GM18517 (cell line): ENCODE measurements at regions not wholly inside any gene's neighbourhood (a gene's known extent, or its start where the extent isn't known, plus 50 kb on each side); places are given as distances from the start of the nearest gene placed in this dataset.
"Not testable (repeated sequence)": the region's sequence is repeated elsewhere in the genome, so short reads cannot be mapped to it uniquely, and the experiment has no call there.

Experiments used
- ATAC-seq: cut with Tn5 transposase; IDR thresholded peaks from one replicate; pipeline ENCODE4 v1.9.1; 2021; ENCODE audit warnings: mild to moderate bottlenecking, moderate library complexity; ENCODE audit not compliant: unreplicated experiment

DNA sequence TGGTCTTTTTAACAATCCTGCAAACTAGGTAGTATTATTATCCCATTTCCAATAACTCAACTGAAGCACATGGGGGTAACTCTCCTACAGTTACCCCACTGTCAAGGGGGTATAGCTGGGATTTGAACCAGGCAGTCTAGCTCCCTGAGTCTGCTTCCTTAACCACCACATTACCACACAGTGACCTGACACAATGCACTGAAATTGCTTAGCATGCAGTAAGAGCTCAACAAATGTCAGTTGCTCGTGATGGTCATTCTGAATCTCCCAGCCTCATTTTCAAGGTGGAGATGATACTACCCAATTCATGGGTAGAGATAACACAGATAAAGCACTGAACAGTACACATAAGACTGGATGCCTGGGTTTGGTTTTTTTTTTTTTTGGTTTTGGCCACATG lies 193.2 kb upstream of the MYLIP start:
- no peak for ATAC-seq

DNA sequence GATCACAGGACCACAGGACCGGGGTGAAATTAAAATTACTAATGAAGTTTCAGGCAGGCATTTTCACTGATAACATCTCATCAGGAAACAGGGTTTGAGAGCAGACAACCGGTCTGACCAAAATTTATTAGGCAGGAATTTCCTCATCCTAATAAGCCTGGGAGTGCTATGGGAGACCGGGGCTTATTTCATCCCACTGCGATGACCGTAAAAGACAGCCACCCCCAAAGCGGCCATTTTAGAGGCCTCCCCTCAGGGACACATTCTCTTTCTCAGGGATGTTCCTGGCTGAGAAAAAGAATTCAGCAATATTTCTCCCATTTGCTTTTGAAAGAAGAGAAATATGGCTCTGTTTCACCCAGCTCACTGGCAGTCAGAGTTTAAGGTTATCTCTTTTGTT lies 197.2 kb upstream of the MYLIP start:
- not testable (repeated sequence) for ATAC-seq

DNA sequence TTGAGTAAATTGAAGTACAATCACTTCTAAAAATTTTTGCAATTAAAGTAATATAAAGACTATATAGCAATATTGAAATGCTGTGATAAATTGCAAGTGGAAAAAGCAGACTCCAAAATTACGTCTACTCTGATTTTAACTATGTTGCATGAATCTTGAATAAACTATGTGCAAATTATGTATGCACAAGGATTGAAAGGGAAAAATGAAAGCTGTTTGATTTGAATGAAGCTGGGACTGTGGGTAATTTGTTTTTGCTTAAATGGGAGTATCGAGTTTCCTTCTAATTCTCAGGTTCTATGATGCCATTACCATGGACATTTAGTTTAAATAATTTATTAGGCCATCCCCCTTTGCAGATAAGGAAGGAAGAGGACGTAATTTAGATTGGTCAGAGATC lies 198.7 kb upstream of the MYLIP start:
- ATAC-seq, result no peak

DNA sequence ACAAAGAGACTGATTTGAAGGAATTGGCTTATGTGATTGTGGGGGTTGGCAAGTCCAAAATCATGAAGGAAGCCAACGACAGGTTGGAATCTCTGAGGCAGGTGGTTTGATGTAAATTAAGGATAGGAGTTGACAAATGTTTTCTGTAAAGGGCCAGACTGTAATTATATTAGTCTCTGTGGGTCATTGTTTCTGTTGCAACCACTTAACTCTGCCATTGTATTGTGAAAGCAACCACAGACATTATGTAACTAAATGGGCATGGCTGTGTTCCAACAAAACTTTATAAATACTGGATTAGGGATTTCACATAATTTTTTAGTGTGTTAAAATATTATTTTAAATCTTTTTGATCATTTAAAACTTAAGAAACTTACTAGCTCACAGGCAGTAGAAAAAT lies 199.2 kb upstream of the MYLIP start:
- ATAC-seq, result no peak

DNA sequence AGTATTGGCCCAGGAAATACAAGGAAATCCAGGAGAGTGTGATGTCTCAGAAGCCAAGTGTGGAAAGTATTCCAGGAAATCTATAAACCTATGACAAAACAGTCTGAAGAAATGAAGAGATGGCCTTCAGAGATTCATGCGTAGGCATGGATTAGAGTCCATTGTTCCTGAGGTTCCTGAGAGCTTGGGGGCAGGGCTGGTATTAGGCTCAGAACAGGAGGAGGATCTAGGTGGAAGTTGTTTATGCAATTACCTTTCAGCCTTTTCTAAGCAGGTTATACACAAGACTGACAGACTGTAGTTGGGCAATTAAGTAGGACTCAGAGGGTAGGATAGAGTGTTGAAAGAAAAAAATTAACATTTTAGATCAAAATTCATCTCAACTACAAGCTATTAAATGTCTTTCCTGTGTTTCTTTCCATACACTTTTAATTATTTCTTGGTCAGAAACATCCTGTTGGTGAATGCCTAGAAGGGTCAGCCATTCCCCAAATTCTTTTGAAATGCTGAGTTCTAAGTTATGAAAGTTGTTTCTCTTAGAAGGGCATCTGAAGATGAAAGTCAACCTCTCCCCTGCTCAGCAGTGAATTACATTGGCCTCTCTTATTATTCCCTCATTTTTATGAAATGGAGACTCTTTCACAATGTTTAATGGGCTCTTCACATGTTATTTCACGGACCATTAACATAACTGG lies 201.2 kb upstream of the MYLIP start:
- ATAC-seq, result no peak

DNA sequence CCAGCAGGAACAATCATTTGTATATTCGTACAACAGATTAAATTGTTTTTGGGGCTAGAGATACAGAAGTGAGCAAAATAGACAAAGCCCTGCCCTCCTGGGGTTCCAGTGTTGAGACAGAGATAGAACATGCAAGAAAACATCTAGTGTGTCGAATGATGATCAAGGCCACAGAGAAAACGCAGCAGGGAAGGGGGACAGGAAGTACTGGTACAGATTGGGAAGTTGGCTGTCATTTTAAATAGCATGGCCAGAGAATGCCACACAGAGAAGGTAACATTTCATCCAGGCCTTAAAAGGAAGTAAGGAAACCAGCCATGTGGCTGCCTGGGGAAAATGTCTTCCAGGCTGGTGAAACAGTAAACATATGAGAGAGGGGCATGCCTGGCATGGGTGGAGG lies 202.6 kb upstream of the MYLIP start:
- no peak for ATAC-seq

DNA sequence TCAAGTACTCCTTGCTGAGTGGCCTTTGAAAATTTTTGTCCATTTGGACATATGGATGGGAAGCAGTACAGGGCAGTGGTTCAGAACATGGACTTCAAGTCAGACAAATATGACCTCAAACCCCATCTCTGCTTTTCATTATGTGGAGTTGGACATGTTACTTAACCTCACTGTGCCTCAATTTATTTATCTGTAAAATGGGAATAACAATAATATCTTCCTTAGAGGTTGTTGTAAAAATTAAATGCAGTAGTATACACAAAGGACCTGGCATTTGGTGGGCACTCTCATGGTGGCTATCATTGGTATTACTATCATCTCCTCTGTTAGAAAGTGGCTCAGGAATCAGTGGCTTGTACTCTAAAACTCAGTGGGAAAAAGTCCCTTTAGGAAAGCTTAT lies 204.0 kb upstream of the MYLIP start:
- no peak for ATAC-seq

DNA sequence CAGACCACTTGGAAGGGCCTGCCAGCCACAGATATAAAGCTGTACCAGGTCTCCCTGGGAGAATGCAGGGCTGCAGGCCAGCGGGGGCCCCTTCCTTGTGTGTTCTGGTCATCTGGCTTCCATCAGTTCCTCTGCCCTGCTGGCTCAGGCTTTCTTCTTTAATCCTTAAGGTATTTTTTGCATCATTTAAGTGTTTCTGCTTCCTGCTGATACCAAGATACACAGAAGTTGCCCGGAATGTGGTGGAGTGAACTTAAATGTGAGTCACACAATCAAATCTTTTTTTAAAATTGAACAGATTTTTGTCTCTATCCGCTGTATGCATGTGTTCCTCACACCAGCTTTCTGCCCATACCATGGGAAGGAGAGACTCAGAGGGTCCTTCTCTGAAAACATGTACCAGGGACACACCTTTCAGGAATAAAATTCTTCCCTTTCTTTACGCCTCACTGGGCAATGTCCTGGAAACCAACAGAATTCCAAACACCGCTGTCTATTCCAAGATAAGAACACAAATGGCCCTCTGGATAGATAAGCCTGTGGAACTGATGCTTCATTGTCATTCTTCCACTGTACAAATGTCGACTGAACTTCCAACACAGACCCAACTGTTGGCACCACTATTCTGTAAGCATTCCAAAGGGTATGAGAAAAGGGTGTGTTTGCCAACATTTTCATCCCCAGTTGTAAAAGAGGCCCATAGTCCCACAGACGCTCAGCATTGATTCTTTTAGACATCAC lies 206.2 kb upstream of the MYLIP start:
- ATAC-seq, result no peak

DNA sequence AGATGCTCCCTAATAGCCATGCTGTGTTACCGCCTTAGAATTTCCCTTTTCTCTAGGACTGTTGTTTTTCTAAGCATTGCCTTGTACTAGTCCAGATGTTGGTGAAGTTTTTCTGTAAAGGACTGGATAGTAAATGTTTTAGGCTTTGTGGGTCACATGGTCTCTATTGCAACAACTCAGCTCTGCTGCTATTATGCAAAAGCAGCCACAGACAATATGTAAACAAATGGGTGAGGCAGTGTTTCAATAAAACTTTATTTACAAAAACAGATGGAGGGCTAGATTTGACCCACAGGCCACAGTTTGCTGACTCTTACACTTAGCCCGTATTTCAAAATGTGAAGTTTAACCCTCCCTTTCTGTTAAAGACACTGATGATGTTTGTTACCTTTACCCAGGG lies 207.6 kb upstream of the MYLIP start:
- ATAC-seq, result no peak

DNA sequence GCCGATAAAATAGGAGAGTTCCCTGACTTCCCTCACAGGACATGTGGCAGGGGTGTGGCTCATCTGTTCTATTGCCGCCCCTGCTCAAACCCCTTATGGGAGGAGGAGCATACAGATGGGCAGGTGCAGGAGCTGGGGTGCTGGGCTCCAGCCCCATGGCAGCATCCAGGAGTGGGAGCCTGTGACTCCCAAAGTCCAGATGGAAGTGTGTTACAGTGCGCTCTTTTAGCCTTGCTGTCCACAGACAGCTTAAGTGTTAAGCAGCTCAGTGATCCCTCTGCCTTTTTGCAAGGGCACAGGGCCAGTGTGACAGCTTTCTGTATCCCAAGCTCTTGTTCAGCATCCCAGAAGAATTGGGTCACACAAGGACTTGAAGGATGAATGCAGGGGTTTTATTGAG lies 212.3 kb upstream of the MYLIP start:
- no peak for ATAC-seq

DNA sequence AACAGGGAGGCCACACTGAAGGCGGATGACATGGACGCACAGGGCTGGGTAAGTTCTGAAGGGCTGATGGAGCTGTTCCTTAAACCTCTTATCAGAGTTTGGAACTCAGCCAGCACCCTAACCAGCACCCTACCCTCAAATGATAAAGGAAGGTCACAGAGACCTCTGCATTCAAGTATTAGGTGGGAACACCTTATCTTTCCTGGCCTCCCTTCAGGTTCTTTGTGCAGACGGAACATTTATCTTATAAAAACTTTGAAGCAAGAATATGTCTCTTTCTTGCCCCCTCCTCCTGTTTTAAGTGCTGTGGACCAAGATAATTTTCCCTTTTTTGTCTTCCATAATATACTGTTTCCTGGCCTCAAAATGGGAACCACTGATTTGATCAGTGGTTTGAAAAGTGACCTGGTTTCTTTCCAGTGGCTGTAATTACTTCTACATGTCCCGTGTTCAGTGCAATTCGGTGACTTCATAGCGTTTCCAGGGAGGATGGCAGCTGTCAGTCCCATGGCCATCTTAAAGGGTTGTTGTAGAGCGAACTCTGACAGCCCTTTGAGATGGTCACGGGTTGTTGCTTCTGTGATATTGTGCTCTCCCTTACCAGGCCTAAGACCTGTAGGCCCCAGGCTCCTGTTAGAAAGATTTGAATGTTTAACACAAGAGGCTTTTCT lies 213.2 kb upstream of the MYLIP start:
- no peak for ATAC-seq

DNA sequence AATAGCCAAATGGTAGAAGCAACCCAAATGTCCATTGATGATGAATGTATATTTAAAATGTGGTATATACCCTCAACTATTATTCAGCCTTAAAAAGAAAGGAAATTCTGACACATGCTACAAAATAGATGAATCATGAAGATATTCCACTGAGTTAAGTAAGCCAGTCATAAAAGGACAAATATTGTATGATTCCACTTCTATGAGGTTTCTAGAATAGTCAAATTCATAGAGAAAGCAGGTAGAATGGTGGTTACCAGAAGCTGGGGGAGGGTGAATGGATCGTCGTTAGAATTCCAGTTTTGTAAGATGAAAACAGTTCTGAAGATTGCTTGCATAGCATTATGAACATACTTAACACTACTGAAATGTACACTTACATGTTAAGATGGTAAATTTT lies 214.3 kb upstream of the MYLIP start:
- no peak for ATAC-seq

DNA sequence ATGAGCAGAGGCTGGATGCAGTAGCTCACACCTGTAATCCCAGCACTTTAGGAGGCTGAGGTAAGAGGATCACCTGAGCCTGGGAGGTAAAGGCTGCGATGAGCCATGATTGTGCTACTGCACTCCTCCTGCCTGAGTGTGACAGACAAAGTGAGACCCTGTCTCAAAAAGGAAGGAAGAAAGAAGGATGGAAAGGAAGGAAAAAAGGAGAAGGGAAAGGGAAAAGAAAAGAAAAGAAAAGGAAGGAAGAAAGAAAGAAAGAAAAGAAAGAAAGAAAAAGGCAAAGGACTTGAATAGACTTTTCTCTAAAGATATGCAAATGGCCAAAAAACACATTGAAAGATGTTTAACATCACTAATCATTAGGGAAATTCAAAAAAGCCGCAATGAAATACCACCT lies 215.3 kb upstream of the MYLIP start:
- ATAC-seq, result no peak

DNA sequence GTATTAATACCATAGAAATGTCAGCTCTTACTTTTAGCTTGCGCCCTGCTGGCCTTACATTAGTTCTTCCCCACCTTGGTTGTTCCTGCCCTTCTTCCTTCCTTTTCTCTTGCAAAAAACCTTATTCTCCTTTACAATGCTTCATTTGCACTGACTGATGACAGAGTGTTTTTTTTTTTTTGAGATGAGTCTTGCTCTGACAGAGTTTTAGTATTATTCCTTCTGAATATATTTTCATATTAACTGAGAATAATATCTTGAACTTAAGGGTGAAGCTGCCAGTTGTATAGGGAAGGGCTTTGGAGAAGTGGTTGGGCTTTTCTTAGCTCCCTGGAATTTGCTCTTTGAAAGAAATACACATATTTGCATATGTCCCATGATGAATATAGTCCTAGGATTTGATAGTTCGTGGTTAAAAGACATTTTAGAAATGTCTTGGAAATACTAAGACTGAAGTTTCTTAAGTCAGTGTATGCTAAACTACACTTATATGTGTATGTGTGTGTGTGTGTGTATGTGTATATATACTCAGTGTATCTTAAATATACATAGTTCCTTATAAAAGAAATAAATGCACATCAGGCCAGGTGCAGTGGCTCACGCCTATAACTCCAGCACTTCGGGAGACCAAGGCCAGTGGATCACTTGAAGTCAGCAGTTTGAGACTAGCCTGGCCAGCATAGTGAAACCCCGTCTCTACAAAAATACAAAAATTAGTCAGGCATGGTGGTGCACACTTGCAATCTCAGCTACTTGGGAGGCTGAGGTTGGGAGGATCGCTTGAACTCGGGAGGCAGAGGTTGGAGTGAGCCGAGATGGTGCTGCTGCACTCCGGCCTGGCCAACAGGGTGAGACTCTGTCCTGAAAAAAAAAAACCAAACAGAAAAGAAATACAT lies 216.1 kb upstream of the MYLIP start:
- ATAC-seq, result no peak

DNA sequence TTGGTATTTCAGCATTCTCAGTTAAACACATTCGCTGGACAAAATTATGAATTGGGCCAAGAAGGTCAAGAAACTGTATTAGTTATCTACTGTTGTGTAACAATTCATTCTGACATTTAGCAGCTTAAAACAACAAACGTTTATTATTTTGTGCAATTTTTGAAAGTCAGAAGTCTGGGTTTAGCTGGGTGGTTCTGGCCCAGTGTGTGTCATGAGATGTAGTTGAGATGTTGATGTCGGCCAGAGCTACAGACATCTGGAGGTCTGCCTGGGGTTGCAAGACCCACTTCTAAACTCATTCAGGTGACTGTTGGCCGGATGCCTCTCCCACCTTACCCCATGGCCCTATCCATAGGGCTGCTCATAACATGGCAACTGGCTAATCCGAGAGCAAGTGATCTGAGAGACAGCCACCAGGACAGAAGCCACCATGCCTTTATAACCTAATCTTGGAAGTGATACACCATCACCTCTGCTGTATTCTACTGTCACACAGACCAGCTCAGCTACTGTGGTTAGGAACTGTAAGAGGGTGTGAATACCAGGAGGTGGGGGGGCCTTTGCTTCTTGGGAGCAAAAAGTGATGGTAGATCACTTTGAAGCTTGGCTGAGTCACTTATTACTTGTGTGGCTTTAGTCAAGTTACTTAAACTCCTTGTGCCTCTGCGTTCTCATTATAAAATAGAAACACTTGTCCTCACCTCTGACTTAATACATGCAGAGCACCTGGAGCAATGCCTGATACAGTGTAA lies 217.0 kb upstream of the MYLIP start:
- no peak for ATAC-seq

DNA sequence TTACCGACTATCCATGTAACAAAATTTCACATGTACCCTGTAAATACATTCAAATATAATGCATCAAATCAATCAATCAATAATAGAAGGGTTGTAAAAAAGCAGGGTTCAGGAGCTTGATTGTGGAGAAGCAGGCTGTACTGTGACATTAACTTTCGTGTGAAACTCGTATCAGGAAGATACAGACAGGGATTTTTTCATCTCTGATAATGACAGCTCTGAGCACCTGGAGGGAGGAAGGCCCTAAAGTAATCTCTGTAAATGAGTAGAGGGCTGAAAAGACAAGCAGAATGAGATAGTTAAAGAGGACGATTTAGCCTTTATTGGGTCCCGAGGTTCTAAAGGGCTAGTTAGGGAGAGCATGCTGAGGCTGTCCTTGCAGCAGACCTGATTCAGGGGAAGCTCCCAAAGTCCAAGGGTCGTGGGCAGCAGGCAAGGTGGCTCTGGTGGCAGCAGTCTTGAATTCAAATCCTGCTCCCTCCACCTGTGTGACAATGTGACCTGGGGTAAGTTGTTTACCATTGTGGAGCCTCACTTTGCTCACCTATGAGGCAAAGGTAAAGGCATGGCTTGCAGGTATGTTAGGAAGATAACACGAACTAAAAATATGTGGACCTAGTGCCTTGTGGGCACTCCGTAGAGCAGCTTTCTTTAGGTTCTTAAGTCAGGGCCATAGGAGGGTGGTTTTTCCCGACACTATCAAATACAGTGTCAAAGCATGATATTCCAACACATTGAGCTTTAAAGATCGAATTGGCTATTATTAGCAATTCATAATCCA lies 219.4 kb upstream of the MYLIP start:
- no peak for ATAC-seq

DNA sequence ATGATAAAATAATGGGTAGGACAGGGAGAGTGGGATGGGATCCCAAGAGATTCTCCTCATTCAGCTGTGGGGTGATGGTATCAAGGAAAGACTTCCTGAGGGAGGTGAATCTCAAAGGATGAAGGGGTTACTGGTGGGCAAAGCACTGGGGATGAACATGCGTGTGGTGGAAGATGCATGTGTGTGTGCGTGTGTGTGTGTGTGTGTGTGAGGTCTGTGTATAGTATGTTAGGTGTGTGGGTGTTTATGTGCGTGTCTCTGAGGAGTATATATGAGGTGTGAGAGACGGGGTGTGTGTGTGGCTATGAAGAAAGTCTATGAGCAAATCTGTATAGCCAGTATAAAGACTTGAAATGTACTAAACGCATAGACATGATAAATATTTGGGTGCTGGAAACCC lies 220.0 kb upstream of the MYLIP start:
- no peak for ATAC-seq

DNA sequence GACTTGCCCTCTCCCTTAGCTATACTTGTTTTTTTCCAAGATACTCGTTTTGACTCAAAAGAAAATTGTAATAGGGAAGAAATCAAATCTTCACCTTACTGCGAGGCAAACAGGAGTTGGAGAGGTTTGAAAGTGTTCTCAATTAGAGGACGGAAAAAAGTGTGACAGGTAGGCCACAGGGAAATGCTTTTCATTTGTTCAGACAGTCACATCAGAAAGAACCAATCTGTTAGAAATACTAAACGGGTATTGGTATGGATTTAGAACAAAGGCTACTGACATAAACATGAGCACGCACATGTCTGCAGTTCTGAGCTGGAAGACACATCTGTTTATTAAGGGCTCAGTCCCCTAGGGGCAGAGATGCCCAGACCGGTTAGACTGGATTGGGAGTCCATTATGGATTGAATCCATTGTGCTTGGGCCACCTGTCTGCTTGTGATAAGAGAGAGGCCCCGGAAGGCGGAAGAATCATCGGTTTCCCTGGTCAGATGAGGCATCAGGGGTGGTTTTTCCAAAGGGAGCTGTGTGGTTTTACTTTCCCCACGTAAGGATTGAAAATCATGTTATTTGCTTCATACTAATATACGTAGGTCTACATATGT lies 220.9 kb upstream of the MYLIP start:
- no peak for ATAC-seq

DNA sequence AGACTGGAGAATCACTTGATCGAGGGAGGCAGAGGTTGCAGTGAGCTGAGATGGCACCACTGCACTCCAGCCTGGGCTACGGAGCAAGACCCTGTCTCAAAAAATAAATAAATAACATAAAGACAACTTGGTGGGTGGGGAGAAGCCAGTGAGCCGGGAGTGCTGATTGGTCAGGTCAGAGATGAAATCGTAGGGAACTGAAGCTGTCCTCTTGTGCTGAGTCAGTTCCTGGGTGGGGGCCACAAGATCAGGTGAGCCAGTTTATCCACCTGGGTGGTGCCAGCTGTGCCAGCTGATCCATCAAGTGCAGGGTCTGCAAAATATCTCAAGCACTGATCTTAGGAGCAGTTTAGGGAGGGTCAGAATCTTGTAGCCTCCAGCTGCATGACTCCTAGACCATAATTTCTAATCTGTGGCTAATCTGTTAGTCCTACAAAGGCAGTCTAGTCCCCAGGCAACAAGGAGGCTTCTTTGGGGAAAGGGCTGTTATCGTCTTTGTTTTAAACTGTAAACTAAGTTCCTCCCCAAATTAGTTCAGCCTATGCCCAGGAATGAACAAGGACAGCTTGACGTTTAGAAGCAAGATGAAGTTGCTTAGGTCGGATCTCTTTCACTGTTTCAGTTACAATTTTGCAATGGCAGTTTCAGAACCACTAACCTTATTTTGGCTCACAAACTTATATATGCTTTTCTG lies 221.5 kb upstream of the MYLIP start:
- not testable (repeated sequence) for ATAC-seq
